ENCODE measurements at regions not wholly inside any gene's neighbourhood (a gene's known extent, or its start where the extent isn't known, plus 50 kb on each side); places are given as distances from the start of the nearest gene placed in this dataset.

GRCh38 chr6:74642101-74642500, 563.8 kb downstream of the COL12A1 start:
- DNase-seq (ENCODE audit: low read depth), result no peak
- no peak for TF ChIP-seq CTCF (conservative IDR thresholded peaks at IDR 0.05; ENCODE audit: low read depth, low read length)
- H3K4me3 ChIP-seq (ENCODE audit: low read depth, low read length), result no peak overlapping the region

GRCh38 chr6:74638412-74638811, 567.4 kb downstream of the COL12A1 start:
- H3K4me3 ChIP-seq (ENCODE audit: low read depth, low read length), result no peak overlapping the region
- DNase-seq (ENCODE audit: low read depth), result no peak
- TF ChIP-seq CTCF (conservative IDR thresholded peaks at IDR 0.05; ENCODE audit: low read depth, low read length), result no peak

- H3K4me3 ChIP-seq (ENCODE audit: low read depth, low read length), result no peak overlapping the region
- no peak for TF ChIP-seq CTCF (conservative IDR thresholded peaks at IDR 0.05; ENCODE audit: low read depth, low read length)
- DNase-seq (ENCODE audit: low read depth), result no peak
Measured at GRCh38 chr6:74632196-74632875, 573.5 kb downstream of the COL12A1 start.

DNA sequence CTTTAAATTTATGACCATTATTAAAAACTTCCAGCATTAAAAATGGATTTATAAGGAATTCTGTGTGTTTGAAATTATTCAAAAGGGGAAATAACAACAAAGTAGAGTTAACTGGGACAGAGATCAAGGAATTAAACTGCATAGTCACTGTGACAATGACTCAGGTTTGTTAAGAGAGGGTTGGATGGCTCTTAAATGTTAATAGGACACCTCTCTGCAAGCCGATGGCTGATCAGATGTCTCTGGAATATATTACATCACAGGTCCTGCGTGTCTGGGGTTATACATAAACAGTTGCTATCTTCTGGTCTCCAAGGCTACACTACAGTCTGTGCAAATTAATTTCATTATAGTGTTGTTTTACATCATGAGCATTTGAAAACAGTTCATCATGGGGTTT, 574.3 kb downstream of the COL12A1 start:
- TF ChIP-seq CTCF (conservative IDR thresholded peaks at IDR 0.05; ENCODE audit: low read depth, low read length), result no peak

DNA sequence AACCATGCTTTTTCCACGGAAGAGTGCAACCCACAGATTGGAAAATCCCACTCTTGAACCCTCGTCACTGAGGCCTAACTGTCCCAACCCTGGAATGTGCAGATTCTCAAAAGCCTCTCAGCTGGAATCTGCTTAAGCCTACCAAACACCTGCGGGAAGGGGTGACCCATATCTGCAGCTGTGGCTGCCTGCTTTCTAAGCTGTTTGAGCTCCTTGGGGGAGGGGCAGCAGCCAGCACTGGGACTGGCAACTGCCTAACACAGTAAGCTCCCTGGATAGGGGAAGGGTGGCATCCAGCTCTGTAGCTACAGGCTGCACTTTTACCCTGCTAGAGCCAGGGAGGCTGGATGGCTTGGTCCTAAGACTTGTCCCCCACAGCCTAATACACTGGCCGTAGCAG, 579.6 kb downstream of the COL12A1 start:
- no peak for TF ChIP-seq CTCF (conservative IDR thresholded peaks at IDR 0.05; ENCODE audit: low read depth, low read length)
- H3K4me3 ChIP-seq (ENCODE audit: low read depth, low read length), result no peak overlapping the region
- DNase-seq (ENCODE audit: low read depth), result no peak

More for the DNA sequence above, 574.3 kb downstream of the COL12A1 start:
- no peak overlapping the region for H3K4me3 ChIP-seq (ENCODE audit: low read depth, low read length)
- DNase-seq (ENCODE audit: low read depth), result no peak

DNA sequence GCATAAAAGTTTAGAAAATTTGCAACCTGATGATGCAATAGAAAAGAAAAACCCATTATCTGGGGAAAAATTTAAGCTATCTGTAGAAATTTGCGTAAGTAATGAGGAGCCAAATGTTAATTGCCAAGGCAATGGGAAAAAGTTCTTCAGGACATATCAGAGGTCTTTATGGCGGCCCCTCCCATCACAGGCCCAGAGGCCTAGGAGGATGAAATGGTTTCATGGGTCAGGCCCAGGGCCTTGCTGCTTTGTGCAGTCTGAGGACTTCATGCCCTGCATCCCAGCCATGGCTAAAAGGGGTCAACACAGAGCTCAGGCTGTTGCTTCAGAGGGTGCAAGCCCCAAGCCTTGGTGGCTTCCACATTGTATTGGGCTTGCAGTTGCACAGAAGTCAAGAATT, 582.8 kb downstream of the COL12A1 start:
- no peak for DNase-seq (ENCODE audit: low read depth)
- H3K4me3 ChIP-seq (ENCODE audit: low read depth, low read length), result no peak overlapping the region
- no peak for TF ChIP-seq CTCF (conservative IDR thresholded peaks at IDR 0.05; ENCODE audit: low read depth, low read length)

DNA sequence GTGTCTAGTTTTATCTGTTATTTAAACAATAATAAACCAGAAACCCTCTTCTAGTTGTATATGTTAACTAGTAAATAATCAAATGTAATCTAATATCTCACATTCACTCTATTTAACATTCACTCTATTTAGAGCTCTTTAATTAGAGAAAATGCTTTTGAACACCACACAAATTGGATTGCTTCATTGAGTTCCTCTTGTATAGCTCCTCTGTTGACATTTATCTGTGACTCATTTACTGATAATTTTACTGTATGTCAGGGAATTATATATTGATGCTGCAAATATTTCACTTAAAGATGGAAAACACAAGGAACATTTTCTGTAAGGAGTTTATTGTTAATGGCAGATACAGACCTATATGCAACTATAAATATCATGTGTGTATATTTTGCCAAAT, 594.6 kb downstream of the COL12A1 start:
- H3K4me3 ChIP-seq (ENCODE audit: low read depth, low read length), result no peak overlapping the region
- TF ChIP-seq CTCF (conservative IDR thresholded peaks at IDR 0.05; ENCODE audit: low read depth, low read length), result no peak
- no peak for DNase-seq (ENCODE audit: low read depth)
